Limb (tissue), 2 donors: ENCODE measurements at regions not wholly inside any gene's neighbourhood (a gene's known extent, or its start where the extent isn't known, plus 50 kb on each side); places are given as distances from the start of the nearest gene placed in this dataset.

Experiments
- DNase-seq, 2 donors: peaks; one replicate each; pipeline ENCODE4 v3.0.0-alpha.2; 2016; ENCODE audit errors: extremely low spot score in 2 of 2

GRCh38 chr22:49332691-49333090 is 495.0 kb downstream of the BRD1 start:
- DNase-seq, result no peak

GRCh38 chr22:49331878-49332277 is 495.8 kb downstream of the BRD1 start:
- no peak for DNase-seq

GRCh38 chr22:49331223-49331815 is 496.4 kb downstream of the BRD1 start:
- no peak for DNase-seq

- DNase-seq, result no peak
These were observed 497.1 kb downstream of the BRD1 start for GRCh38 chr22:49330421-49331222.

GRCh38 chr22:49329636-49330035 is 498.0 kb downstream of the BRD1 start:
- DNase-seq, result no peak

- DNase-seq, result no peak
These were observed 498.9 kb downstream of the BRD1 start for GRCh38 chr22:49328630-49329405.

- DNase-seq, result no peak
These were observed 499.6 kb downstream of the BRD1 start for GRCh38 chr22:49328118-49328475.

- DNase-seq, result no peak
These were observed 500.1 kb downstream of the BRD1 start for GRCh38 chr22:49327411-49328117.

- no peak for DNase-seq
These were observed 501.1 kb downstream of the BRD1 start for GRCh38 chr22:49326558-49326957.

GRCh38 chr22:49325531-49326395 is 501.9 kb downstream of the BRD1 start:
- DNase-seq, result no peak

- no peak for DNase-seq
These were observed 502.9 kb downstream of the BRD1 start for GRCh38 chr22:49324527-49325491.

- no peak for DNase-seq
These were observed 503.8 kb downstream of the BRD1 start for GRCh38 chr22:49323751-49324415.

GRCh38 chr22:49322861-49323622 is 504.6 kb downstream of the BRD1 start:
- DNase-seq, result no peak

GRCh38 chr22:49322231-49322630 is 505.4 kb downstream of the BRD1 start:
- no peak for DNase-seq

- no peak for DNase-seq
These were observed 506.1 kb downstream of the BRD1 start for GRCh38 chr22:49321477-49322055.

GRCh38 chr22:49320714-49321476 is 506.8 kb downstream of the BRD1 start:
- no peak for DNase-seq

- no peak for DNase-seq
These were observed 510.3 kb downstream of the BRD1 start for GRCh38 chr22:49317369-49317768.
